SU-DHL-6 (cell line): ENCODE measurements at regions not wholly inside any gene's neighbourhood (a gene's known extent, or its start where the extent isn't known, plus 50 kb on each side); places are given as distances from the start of the nearest gene placed in this dataset.

ENCODE experiments used
- H2AFZ ChIP-seq: fragments of 200-600 bp; sonication (generic); 2 replicates; pipeline ENCODE4 v1.6.1; 2014; ENCODE audit warnings: low read depth, mild to moderate bottlenecking, moderate library complexity, mixed read lengths, antibody characterized with exemption, low read length; ENCODE audit not compliant: severe bottlenecking
- H3F3A ChIP-seq: fragments of 200-600 bp; shearing (Covaris generic); 2 replicates; pipeline ENCODE4 v1.6.0; 2016; ENCODE audit warnings: antibody characterized with exemption, mild to moderate bottlenecking; ENCODE audit not compliant: insufficient read depth
- H3K27ac ChIP-seq: fragments of 200-600 bp; sonication (generic); 2 replicates; pipeline ENCODE4 v1.5.1; 2016; ENCODE audit warnings: low read depth, mild to moderate bottlenecking, low read length, moderate library complexity, mixed read lengths
- H3K27me3 ChIP-seq: fragments of 200-600 bp; sonication (generic), shearing (Covaris generic); 2 replicates; pipeline ENCODE4 v1.6.0; 2014; ENCODE audit warnings: mild to moderate bottlenecking, low read length
- H3K36me3 ChIP-seq: fragments of 200-600 bp; sonication (generic); 2 replicates; pipeline ENCODE4 v1.6.1; 2014; ENCODE audit warnings: mild to moderate bottlenecking, low read length, mixed read lengths
- H3K4me2 ChIP-seq: fragments of 300-600, 200-600 bp; shearing (Covaris generic), sonication (generic); 2 replicates; pipeline ENCODE4 v1.6.0; 2014; ENCODE audit warnings: low read length, low read depth, mild to moderate bottlenecking; ENCODE audit not compliant: poor library complexity, severe bottlenecking
- H3K4me3 ChIP-seq: fragments of 200-600 bp; sonication (generic); 2 replicates; pipeline ENCODE4 v1.5.1; 2014; ENCODE audit warnings: antibody characterized with exemption, low read length, mild to moderate bottlenecking, mixed read lengths; ENCODE audit not compliant: insufficient read depth, poor library complexity, severe bottlenecking
- H3K79me2 ChIP-seq: fragments of 200-600 bp; sonication (generic); 2 replicates; pipeline ENCODE4 v1.6.1; 2014; ENCODE audit warnings: mild to moderate bottlenecking, low read length, moderate library complexity; ENCODE audit not compliant: insufficient read depth
- H3K9ac ChIP-seq: fragments of 200-600 bp; sonication (generic); 2 replicates; pipeline ENCODE4 v1.7.0; 2014; ENCODE audit warnings: mild to moderate bottlenecking, low read length
- H3K9me2 ChIP-seq: fragments of 200-600 bp; sonication (generic); replicated peaks from 2 replicates; pipeline ENCODE4 v1.6.1; 2014; ENCODE audit warnings: low read length; ENCODE audit not compliant: insufficient read depth
- H3K9me3 ChIP-seq: fragments of 200-600 bp; sonication (generic); 2 replicates; pipeline ENCODE4 v1.6.1; 2014; ENCODE audit warnings: low read length, mixed read lengths; ENCODE audit not compliant: insufficient read depth
- H4K20me1 ChIP-seq: fragments of 200-600 bp; sonication (generic); 2 replicates; pipeline ENCODE4 v1.6.1; 2014; ENCODE audit warnings: low read depth, mild to moderate bottlenecking, antibody characterized with exemption, low read length, moderate library complexity, mixed read lengths
- EZH2phosphoT487 ChIP-seq: fragments of 200-600 bp; sonication (generic), shearing (Covaris generic); conservative IDR thresholded peaks from 2 replicates; pipeline ENCODE4 v1.6.1; 2018; ENCODE audit warnings: mild to moderate bottlenecking, antibody characterized with exemption, low read length, moderate library complexity, mixed read lengths
- TF ChIP-seq, protein P1 (sequence below): fragments of 200-600 bp; sonication (generic); IDR thresholded peaks from one replicate; pipeline ENCODE4 v1.5.1; 2017; ENCODE audit warnings: antibody characterized with exemption, mild to moderate bottlenecking, low read length, moderate library complexity; ENCODE audit not compliant: insufficient read depth, poor library complexity, severe bottlenecking

DNA sequence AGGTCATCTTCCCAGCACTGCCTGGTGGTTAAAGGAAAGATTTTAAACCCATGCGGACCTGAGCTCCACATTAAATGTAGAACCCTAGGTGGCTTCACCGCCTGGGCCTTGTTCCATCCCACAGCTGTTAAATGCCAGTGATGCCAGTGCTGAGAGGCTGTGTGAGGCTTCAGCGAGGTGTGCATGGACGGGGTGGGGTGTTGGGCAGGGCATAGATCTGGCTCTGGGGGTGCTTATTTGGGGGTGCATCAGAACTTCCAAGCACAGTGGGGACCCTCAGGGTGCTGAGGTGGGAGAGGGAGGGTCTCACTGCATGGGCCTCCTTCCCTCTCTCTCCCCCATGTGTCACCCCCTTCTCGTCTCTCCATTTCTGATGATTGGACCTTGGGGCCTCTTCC, 90.1 kb upstream of the B3GAT1 start:
- no peak for TF ChIP-seq EZH2phosphoT487
- TF ChIP-seq, protein P1, sequence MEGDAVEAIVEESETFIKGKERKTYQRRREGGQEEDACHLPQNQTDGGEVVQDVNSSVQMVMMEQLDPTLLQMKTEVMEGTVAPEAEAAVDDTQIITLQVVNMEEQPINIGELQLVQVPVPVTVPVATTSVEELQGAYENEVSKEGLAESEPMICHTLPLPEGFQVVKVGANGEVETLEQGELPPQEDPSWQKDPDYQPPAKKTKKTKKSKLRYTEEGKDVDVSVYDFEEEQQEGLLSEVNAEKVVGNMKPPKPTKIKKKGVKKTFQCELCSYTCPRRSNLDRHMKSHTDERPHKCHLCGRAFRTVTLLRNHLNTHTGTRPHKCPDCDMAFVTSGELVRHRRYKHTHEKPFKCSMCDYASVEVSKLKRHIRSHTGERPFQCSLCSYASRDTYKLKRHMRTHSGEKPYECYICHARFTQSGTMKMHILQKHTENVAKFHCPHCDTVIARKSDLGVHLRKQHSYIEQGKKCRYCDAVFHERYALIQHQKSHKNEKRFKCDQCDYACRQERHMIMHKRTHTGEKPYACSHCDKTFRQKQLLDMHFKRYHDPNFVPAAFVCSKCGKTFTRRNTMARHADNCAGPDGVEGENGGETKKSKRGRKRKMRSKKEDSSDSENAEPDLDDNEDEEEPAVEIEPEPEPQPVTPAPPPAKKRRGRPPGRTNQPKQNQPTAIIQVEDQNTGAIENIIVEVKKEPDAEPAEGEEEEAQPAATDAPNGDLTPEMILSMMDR, result no peak
- Histone ChIP-seq H3K27ac (no peak overlapping the region), H3K4me2 (no peak overlapping the region)

DNA sequence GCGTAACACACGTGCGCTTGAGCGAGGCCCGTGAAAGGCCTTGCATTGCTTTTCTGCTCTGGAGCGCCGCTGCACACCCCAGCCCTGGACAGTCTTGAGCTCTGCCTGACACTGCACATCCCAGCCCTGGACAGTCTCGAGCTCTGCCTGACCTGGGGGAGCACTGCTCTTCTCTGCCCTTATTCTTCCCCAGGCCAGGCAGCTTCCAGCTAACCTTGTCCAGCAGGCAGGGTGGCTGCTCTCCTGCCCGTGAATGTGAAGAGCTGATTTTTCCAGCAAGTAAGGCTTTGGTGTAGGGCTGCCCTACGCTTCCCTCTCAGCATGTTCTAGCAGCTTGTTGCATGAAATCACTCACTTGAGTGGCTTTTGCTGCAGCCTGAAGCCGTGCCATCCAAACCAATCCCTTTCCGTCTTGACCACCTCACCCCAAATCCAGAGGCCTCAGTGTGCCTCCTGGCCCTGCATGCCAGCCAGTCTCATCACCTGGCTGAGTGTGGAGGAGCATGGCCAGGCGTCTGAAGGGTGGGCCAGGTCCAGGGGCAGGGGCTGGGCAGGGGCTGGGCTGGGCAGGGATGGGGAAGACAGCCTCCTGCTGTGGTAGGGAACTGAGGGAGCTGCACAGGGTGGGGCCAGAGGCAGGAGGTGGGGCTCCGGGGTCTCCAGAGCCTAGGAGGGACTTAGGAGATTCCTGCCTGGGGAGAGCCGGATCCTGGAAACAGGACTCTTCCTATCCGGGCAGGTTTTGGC, 89.5 kb upstream of the B3GAT1 start:
- no peaks in the 10 kb centered on the region for H3K79me2 ChIP-seq
- no peak overlapping the region for H3K4me2 ChIP-seq
- H3K36me3 ChIP-seq, result no peaks in the 10 kb centered on the region
- TF ChIP-seq, protein P1, result no peak
- TF ChIP-seq EZH2phosphoT487, result no peak
- H4K20me1 ChIP-seq, result no peaks in the 10 kb centered on the region
- no peaks in the 10 kb centered on the region for H3K27me3 ChIP-seq
- no peak overlapping the region for H3K9ac ChIP-seq
- H3K27ac ChIP-seq, result no peak overlapping the region
- H3K9me3 ChIP-seq, result no peaks in the 10 kb centered on the region
- no peaks in the 10 kb centered on the region for H3F3A ChIP-seq
- H2AFZ ChIP-seq, result no peak overlapping the region
- no peak overlapping the region for H3K4me3 ChIP-seq
- no peaks in the 10 kb centered on the region for H3K9me2 ChIP-seq

More for the DNA sequence above, 90.1 kb upstream of the B3GAT1 start:
- Histone ChIP-seq H3K79me2 (no peaks in the 10 kb centered on the region), H3K4me3 (no peak overlapping the region), H3K9me2 (no peaks in the 10 kb centered on the region), H3K9me3 (no peaks in the 10 kb centered on the region), H3F3A (no peaks in the 10 kb centered on the region), H3K27me3 (no peaks in the 10 kb centered on the region), H4K20me1 (no peaks in the 10 kb centered on the region), H3K36me3 (no peaks in the 10 kb centered on the region), H3K9ac (no peak overlapping the region), H2AFZ (no peak overlapping the region)

DNA sequence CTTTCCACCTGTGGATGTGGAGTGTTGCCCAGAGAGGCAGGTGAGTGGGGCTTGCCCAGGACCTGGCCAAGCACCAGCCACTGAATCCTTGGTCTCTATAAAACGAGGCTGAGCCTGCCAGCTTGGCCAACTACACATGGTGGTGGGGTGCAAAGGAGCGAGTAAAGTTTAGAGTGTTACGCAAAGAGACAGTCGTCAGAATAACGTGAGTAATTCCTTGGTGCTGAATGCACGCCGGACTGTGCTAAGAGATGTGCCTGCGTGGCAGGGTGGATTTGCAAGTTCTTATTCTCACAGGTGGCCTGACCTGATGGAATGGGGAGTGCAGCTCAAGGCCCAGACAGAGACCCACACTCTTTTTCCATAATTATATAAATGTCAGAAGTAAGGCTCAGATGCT, 88.6 kb upstream of the B3GAT1 start:
- Histone ChIP-seq H3K9me3 (no peaks in the 10 kb centered on the region), H3K27ac (no peak overlapping the region), H2AFZ (no peak overlapping the region), H3F3A (no peaks in the 10 kb centered on the region), H4K20me1 (no peaks in the 10 kb centered on the region), H3K36me3 (no peaks in the 10 kb centered on the region), H3K9me2 (no peaks in the 10 kb centered on the region), H3K27me3 (no peaks in the 10 kb centered on the region), H3K4me2 (no peak overlapping the region), H3K9ac (no peak overlapping the region), H3K79me2 (no peaks in the 10 kb centered on the region), H3K4me3 (no peak overlapping the region)
- TF ChIP-seq, protein P1, result no peak
- TF ChIP-seq EZH2phosphoT487, result no peak
